ENCODE measurements at regions not wholly inside any gene's neighbourhood (a gene's known extent, or its start where the extent isn't known, plus 50 kb on each side); places are given as distances from the start of the nearest gene placed in this dataset.

GRCh38 chr3:18880691-18881090 lies 267.6 kb upstream of the KCNH8 start:
- no peak for DNase-seq

- no peak for DNase-seq
These were observed 275.8 kb upstream of the KCNH8 start for GRCh38 chr3:18872466-18872865.

DNA sequence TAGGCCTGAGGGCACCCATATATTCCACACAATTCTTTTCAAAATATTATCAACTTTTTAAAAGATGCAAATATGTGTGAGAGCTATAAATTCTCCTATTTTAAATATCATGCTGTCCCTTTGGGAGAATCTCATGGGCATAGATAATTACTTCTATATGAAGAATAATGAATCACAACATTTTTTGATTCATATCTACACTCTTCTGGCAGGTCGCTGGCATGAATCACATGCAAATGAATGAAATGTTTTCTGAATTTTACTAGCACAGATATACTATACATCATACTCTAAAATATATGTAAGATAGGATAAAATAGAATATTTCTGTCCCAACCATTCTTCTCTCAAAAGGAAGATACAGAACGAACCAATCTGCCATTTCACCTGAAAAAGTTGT lies 277.7 kb upstream of the KCNH8 start:
- DNase-seq, result no peak

DNA sequence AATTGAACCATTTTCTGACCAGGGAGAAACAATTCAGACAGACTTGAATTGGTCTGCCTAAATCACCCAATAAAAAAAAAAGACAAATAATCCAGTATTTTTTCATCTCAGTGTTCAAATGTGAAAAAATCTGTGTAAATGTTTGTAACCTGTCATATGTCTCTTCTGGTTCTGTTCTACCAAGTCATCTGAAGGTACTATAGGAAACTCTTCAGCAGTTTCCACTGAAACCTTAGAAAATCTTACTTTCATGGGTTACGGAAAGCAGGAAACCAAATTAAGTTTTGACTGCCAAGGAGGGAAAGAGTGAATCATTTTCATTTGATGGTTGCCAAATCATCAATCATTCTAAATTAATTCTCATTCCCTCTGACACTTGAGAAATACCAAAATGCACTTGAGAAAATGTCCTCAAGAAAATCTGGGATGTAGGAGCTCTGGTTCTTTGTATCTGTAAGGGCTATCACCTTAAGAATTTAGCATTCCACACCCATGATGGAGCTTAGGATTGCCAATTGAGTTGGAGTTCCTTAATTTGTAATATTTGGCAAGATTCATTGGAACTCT lies 278.2 kb upstream of the KCNH8 start:
- DNase-seq, result no peak

- no peak for DNase-seq
These were observed 279.2 kb upstream of the KCNH8 start for GRCh38 chr3:18868911-18869689.

- no peak for DNase-seq
These were observed 281.4 kb upstream of the KCNH8 start for GRCh38 chr3:18866899-18867298.

DNA sequence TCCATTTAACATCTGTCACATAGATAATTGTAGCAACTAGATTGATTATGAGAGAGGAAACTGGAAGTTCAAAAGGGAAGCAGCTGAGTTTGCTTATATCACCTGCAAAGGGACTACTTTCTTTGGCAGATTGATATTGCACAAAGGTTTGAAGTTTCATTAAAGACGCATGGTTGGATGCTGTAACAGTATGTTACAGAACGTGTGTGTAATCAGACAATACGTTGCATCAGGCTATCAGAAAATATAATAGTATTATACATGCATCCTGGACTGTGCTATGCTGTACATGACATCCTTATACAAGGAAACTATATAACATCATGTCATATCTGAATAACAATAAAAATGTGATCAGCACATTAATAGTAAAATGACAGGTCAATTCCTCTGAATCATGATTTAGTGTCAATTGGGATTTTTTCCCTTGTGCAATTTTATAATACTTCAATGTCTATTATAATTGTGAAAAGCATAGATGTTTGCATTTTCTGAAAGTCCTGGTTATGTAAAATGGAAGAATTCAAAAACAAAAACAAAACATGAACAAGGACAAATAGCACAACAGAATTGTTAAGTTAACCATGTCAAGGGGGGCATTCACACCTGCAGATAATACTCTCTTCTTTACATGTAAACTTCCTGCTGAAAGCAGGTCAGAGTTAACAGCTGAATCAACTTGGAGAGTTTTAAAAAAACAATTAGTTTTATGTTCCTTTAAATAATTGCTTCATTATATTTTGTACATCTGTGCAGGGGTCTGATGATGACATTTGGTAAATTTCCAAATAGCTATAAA lies 283.2 kb upstream of the KCNH8 start:
- no peak for DNase-seq

DNA sequence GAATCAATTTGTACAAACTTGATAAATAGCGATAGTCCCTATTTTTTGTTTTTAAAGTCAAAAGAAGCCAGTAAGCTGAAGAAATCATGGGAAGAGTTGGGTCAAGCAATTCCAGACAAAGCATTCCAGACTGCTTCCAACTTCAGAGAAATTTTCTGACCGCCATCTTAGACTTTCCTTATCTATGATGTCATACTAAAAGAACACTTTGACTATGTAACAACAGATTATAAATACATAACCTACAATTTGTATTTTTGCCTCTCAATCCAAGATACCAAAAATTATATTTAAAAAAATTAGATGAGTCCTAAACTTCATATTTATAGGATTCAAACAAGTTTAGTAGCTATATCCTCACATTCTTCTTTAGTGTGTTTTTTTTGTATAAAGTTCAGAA lies 286.2 kb upstream of the KCNH8 start:
- no peak for DNase-seq

DNA sequence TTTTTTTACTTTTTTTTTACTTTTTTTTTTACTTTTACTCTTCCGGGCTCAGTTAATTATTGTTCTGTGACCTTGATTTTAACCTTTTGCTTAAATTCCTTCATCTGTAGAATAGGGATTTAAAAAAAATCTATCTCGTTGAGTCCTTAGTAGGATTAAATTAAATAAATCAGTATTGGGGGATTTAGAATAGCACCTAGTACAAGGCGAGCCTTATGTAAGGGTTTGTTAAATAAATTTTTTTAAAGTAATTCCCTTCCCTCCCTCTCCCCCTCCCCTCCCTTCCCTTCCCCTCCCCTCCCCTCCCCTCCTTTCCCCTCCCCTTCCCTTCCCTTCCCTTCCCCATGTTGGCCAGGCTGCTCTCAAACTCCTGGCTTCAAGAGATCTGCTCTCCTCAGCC lies 287.2 kb upstream of the KCNH8 start:
- DNase-seq, result no peak

DNA sequence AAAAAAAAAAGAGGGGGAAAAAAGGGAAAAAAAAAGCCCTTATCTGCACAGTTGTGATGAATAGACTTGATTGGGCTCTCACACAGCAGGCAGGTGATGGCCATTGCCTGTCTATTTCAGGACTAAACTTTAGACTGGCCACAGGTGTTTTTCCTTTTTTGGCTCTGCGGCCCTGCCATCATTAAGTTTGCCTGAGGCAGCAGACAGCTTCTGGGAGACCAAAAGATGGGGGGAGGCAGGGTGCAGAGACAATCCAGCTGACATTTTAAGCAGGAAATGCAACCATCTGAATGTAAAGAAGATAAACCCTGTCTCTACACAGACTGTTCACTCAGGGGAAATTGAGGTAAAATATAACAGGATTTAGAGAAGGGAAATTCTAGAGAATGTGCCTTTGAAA lies 295.0 kb upstream of the KCNH8 start:
- DNase-seq, result no peak

GRCh38 chr3:18847583-18848197 lies 300.6 kb upstream of the KCNH8 start:
- no peak for DNase-seq

- no peak for DNase-seq
These were observed 304.3 kb upstream of the KCNH8 start for GRCh38 chr3:18843983-18844382.

DNA sequence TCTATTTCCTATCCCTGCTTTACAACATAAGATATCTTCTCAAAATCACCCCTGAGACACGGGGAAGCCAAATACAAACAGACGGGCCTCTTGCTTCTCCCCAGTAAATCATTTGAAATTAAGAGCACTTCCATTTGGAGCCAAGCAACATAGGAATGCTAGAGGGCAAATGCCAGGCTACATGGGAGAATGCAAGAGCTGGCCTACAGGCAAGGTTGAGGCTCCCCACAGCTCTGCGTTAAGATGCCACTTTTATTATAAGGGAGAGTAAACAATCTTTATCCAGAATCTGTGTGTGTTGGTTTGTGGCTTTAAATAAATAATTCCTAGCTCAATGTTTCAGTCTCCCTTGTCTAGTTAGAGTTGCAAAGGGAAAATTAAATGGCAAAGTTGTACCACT lies 305.1 kb upstream of the KCNH8 start:
- no peak for DNase-seq

DNA sequence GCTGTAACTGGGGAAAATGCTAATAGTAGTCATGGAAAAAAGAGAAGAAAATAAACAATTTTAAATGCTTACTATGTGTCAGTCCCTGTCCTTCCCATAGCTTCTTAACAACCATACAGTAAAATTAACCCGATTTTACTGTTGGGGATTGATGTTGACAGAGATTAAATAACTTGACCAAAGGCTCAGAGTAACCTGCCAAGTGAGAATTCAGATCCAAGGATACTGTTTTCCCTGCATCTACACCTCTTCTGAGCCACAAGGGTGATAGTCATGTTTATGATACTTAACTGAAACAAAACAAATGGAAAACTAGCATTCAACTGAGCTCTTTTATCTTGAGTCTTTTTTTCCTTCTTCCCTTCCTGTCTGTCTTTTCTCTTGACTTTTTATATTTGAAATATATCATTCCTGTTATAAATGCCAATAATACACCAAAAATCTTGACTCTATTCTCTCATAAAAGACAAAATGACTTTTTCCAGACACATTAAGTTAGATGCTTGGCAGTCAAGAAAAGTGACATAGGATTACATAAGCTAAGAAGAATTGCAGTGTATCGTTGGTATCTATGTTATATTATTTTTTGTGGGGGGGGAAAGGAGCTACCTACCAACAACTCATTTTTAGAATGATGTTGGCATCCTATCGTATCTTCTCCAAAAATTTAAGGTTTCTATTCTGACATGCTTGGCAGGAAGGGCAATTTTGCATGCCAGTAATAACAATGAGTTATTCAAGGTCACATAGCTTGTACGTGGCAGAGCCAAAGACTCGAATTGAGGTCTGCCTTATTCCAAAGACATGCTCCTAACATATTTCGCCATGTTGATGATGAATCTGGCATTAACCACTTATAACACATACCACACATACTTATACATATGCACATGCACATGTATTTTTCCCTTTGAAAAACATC lies 306.6 kb upstream of the KCNH8 start:
- DNase-seq, result no peak

DNA sequence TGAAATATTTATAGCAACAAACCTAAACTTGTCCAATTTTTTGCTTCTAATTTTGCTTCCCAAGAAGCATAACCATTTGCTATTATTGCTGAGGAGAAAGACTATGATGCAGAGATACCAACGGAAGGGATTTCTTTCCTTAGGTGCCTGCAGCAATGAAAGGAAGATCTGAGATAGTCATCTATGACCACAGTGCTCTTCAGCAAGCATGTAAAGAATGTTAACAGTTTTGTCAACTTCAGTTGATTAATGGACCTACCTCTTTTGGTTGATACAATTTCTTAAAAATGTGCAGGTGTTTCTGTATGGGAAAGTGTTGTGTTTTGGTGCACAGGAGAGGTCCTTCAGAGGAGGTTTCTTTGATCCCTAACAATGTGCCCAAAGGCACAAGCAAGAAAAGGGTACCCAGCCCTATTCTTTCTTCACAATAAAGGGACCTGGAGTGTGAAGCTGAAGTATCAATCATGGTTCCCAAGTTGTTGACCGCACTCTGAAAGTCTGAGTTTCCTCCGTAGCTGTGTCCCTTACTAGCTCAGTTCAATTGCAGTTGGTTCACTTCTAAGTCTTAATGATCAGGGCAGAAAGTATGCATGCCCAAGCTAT lies 307.7 kb upstream of the KCNH8 start:
- no peak for DNase-seq

DNA sequence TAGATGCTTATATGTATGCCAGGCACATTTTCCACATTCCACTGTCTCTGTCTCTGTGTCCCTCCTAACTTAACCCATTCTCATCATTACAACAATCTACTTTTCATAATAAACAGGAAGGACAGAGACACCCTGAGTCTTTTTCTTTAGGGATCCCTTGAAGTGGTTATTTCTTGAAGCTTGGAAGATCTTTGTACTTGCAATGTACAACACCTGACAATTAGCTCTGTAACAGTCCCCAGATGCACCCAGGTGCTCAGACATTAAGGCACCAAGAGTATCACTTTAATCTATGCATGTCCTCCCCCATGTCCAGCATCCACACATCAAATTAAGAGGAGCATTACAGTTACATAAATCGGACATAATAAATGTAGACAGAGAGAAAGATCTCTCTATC lies 309.6 kb upstream of the KCNH8 start:
- no peak for DNase-seq

DNA sequence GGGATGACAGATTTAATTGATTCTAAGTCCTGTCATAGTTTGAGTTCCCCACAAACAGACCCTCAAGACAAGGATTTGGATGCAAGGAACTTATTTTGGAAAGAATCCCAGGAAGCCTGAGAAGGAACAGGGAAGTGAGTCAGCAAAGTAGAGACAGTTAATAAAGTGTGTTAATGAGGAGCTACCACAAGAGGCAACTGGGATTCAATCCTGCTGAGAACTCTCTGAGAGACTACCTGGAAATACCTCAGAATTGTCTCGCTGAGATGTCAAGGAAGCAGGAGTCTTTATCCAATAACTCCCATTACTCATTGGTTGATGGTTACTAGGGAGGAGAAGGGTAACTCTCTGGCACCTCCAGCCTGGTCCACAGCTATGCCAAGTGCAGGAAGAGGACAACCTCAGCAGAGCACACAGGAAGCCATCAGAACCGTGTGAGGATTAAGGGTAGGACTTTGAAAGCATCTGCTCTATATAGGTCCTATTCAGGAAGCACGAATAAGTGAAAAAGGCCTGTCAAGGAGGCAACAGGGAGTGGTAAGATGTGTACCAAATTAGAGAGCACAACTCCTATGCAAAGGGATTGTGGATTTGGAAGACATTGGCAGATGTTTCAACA lies 311.1 kb upstream of the KCNH8 start:
- no peak for DNase-seq

DNA sequence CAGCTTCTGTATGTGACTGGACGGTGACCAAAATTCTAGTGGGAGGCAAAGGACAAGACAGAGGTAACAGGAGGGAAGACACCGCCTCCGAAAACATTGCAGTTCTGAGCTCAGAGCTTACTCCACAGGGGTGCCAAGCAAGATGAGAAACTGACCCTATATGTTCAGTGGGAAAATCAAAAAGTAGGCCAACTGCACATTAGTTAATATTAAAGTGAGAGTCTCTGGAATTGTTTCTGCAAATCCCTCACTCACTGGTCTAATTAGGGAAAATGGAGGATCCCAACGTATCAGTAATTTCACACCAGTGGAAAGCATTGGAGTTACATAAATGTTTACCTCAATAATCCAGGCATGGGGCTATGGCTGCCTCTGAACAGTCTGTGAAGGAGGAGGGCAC lies 313.3 kb upstream of the KCNH8 start:
- DNase-seq, result no peak

DNA sequence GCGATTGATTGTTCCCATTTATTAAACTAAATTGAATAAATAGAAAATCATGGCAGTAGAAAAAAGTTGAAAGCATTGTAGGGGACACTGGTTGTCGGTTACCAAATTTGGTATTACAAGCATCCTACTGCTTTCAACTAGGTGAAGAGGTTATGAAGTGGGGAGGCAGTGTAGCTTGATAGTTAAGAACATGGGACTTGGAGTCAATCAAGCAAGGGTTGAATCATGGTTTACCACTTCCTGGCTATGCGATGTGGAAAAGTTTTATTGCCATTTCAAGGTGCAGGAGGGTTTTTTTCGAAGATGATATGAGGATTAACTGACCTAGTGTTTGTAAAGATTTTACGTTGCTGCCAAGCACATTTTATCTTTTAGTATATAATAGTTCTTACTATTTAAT lies 318.2 kb upstream of the KCNH8 start:
- DNase-seq, result no peak

DNA sequence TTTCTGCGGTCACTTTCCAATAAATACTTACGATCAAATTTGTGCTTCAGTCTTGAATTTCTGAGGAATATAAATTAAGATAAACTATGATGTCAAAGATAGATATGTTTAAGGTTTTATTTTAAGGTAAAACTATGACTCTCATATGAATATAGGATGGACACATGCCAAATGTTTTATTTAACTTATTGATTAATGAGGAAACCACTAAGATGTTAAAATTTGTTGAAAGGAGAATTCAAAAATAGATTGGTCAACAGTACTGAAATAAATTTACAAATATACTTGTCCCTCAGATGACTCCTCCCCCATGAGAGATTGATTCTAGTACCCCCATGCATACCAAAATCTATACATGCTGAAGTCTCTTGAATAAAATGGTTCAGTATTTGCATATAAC lies 319.7 kb upstream of the KCNH8 start:
- no peak for DNase-seq

DNA sequence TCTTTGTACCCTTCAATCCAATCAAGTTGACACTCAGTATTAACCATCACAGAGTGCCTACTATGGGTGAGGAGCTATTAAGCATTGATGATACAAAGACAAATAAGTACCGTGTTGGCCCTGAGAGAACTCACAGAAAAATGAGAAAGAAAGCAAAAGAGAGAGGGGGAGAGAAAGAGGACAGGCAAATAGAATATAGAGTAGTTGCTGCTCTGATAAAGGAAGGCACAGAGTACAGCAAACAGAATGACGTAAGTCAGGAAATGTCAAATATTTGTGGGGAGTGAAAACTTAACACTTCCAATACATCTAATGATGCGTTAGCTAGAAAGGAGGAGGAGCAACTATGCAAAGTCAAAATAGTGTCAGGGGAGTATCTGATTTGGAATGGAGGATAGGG lies 320.6 kb upstream of the KCNH8 start:
- no peak for DNase-seq

DNA sequence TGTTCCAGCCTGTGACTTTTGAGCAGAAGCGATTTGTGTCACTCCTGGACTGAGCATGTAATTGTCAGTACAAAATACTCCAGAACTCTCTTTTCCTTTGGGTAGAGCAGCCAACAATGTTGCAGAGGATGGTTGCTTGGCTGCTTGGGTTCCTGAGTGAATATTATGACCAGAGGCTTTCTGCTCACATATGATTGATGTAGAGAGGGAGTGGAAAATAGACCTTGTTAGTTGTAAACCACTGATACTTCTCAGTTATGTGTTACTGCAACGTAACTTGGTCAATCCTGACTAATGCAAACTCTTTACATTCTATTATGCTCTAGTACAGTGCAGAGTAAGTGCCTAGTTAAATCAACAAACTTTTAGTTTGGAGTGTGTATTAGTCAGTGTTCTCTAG lies 322.6 kb upstream of the KCNH8 start:
- no peak for DNase-seq

Data from activated effector memory CD4-positive, alpha-beta T cell treated with Interleukin-2 at 50 U/mL for 16 hours (primary cell).